ENCODE measurements at regions not wholly inside any gene's neighbourhood (a gene's known extent, or its start where the extent isn't known, plus 50 kb on each side); places are given as distances from the start of the nearest gene placed in this dataset.
"Not testable (repeated sequence)": the region's sequence is repeated elsewhere in the genome, so short reads cannot be mapped to it uniquely, and the experiment has no call there.

DNA sequence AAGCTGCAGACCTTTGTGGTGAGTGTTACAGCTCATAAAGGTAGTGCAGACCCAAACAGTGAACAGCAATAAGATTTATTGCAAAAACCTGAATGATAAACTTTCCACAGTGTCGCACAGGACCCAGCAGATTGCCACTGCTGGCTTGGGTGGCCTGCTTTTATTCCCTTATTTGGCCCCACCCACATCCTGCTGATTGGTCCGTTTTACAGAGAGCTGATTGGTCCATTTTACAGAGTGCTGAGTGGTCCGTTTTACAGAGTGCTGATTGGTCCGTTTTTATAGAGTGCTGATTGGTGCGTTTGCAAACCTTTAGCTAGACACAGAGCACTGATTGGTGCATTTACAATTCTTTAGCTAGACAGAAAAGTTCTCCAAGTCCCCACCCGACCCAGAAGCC, 127.7 kb upstream of the UBE3A start:
- not testable (repeated sequence) for DNase-seq (ENCODE audit: low read depth, low spot score); H3K4me3 ChIP-seq (ENCODE audit: low read length)

DNA sequence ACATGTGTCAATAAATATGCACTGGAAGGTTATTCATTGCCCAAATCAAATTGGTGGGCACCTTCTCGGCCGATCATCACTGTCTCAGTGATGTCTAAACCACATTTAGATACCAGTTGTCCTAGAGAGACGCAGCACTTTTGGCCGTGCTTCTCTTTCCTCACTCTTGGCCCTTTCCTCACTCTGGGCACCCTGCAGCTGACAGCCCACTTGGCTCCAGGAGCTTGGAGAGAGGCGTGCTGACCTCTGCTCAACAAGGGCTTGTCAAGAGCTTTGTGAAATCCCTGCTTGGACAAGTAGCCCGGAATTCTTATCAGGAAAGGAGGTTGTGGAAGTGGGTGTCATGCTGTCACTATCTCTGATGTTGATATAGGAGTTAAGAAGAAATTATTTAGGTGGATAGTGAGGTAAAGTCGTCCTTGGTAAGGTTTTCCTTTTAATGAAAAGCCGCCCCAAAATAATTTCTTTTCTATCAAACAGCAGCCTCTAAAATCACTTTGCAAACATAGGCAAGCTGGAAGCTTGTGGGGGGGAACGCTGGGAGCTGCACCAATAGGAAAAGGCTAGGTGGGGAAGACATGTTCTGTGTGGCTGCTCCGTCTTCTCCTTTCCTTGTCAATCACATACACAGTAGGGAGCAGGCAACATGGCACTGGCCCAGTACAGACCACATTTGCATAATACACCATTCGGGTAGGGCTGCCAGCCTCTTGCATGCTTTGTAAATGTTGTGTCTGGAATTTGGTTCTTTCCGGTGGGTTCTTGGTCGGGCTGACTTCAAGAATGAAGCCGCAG, 126.8 kb upstream of the UBE3A start:
- H3K4me3 ChIP-seq (ENCODE audit: low read length): no peak overlapping the region
- no peak for DNase-seq (ENCODE audit: low read depth, low spot score)

- DNase-seq (ENCODE audit: low read depth, low spot score): no peak
- H3K4me3 ChIP-seq (ENCODE audit: low read length): no peak overlapping the region
Observed at GRCh38 chr15:25563596-25563995, 124.8 kb upstream of the UBE3A start.

GRCh38 chr15:25557926-25558325, 119.1 kb upstream of the UBE3A start:
- no peak for DNase-seq (ENCODE audit: low read depth, low spot score)
- H3K4me3 ChIP-seq (ENCODE audit: low read length): no peak overlapping the region

- no peak for DNase-seq (ENCODE audit: low read depth, low spot score)
- no peak overlapping the region for H3K4me3 ChIP-seq (ENCODE audit: low read length)
Observed at GRCh38 chr15:25556136-25556535, 117.3 kb upstream of the UBE3A start.

DNA sequence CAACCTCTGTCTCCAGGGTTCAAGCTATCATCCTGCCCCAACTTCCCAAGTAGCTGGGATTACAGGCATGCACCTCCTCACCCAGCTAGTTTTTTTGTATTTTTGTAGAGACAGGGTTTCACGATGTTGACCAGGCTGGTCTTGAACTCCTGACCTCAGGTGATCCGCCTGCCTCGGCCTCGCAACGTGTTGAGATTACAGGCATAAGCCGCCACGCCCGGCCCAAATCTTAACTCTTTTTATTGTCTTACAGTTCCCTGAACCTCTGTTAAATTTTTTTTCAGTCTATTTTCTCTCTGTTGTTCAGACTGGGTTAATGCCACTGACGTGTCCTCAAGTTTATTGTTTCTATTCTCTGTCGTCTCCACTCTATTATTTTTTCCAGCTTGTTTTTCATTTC, 115.8 kb upstream of the UBE3A start:
- no peak for DNase-seq (ENCODE audit: low read depth, low spot score)
- no peak overlapping the region for H3K4me3 ChIP-seq (ENCODE audit: low read length)

GRCh38 chr15:25548600-25548999, 109.8 kb upstream of the UBE3A start:
- H3K4me3 ChIP-seq (ENCODE audit: low read length): no peak overlapping the region
- no peak for DNase-seq (ENCODE audit: low read depth, low spot score)

GRCh38 chr15:25545889-25546288, 107.1 kb upstream of the UBE3A start:
- no peak overlapping the region for H3K4me3 ChIP-seq (ENCODE audit: low read length)
- no peak for DNase-seq (ENCODE audit: low read depth, low spot score)

DNA sequence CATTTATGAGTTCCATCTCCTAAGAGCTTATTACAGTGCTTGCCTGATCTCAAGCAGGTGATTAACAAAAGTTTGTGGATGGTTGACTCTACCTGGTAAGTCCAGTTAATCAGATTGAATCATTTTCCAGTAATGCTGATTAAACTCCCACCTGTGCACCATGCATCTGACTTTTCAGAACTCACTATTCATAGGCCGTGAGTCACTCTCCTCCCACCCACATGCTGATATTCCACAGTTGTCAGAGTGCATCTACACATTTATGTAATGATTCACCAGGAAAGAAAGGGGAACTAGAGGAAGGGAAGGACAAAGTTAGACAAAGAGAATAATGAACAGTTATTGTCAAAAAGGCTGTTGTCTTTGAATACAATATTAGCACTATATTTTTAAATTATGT, 106.2 kb upstream of the UBE3A start:
- H3K4me3 ChIP-seq (ENCODE audit: low read length): no peak overlapping the region
- DNase-seq (ENCODE audit: low read depth, low spot score): no peak

GRCh38 chr15:25544076-25544475, 105.3 kb upstream of the UBE3A start:
- DNase-seq (ENCODE audit: low read depth, low spot score): no peak
- no peak overlapping the region for H3K4me3 ChIP-seq (ENCODE audit: low read length)

DNA sequence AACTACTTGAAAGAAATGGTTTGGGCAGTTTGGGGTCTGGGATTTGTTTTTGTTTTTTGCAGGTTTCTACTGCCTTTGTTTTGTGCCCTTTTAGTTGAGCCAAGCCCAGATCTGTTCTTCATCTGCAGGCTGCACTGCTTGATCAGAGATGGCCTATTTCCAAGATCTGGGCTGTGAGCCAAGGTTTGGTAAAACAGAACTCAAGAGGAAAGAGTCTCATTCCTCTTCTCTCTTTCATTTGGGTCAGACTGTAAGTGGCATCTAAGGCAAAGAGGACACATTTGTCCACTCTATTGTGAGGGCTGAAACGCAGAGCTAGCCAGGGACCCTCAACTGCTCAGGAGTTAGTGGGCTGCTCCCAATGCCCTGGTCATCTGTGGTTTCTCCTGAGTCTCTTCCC, 104.4 kb upstream of the UBE3A start:
- no peak for DNase-seq (ENCODE audit: low read depth, low spot score)
- no peak overlapping the region for H3K4me3 ChIP-seq (ENCODE audit: low read length)

GRCh38 chr15:25541228-25541627, 102.4 kb upstream of the UBE3A start:
- DNase-seq (ENCODE audit: low read depth, low spot score): no peak
- no peak overlapping the region for H3K4me3 ChIP-seq (ENCODE audit: low read length)

GRCh38 chr15:25536801-25537611, 98.2 kb upstream of the UBE3A start:
- H3K4me3 ChIP-seq (ENCODE audit: low read length): no peak overlapping the region
- no peak for DNase-seq (ENCODE audit: low read depth, low spot score)

- DNase-seq (ENCODE audit: low read depth, low spot score): no peak
- no peak overlapping the region for H3K4me3 ChIP-seq (ENCODE audit: low read length)
Observed at GRCh38 chr15:25535866-25536265, 97.0 kb upstream of the UBE3A start.

GRCh38 chr15:25534293-25534692, 95.5 kb upstream of the UBE3A start:
- H3K4me3 ChIP-seq (ENCODE audit: low read length): no peak overlapping the region
- DNase-seq (ENCODE audit: low read depth, low spot score): no peak

DNA sequence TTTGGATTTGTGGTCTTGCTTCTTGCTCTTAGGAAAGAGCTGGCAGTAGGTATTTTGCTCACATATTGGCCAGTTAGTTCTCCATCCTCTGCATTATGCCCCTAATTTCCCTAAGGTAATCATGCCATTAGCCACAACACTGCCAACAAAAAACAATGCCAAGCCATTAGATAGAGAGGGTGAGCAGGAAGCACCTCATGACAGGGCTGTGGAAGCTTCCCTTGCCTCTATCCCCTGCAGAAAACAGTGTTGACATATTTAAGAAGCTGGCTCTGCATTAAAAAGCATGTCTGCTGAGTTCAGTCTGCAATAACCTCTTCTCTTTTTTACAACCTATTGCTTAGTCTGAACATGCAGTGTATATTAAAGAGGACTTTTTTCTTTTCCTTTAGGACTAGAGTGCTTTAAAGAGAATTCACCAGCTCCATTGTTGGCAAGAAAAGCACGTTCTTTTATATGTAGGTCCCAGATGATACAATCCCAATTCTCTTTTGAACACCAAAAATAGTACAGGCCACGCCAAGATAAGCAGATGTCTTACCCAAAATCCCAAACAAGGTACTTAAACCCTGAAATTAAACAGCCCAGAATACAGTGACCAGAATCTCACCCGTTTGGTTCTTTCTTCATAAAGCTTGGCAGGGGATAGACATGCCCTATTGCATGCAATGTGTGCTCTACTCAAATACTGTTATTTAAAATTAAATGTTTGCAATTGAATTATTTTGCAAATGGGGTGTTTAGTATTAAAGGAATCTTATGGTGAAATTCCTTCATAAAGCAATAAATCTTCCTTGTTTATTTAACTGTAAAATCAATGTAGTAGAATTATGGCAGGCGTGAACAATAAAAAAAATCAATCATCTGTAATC, 93.7 kb upstream of the UBE3A start:
- no peak overlapping the region for H3K4me3 ChIP-seq (ENCODE audit: low read length)
- DNase-seq (ENCODE audit: low read depth, low spot score): no peak

DNA sequence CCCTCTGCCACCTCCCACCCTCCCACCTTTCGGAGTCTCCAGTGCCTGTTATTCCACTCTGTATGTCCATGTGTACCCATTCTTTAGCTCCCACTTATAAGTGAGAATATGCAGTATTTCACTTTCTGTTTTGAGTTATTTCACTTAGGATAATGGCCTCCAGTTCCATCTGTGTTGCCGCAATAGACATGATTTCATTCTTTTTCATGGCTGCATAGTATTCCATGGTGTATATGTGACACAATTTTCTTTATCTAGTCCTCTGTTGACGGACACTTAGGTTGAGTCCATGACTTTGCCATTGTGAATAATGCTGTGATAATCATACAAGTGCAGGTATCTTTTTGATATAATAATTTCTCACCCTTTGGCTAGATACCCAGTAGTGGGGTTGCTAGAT, 91.0 kb upstream of the UBE3A start:
- no peak overlapping the region for H3K4me3 ChIP-seq (ENCODE audit: low read length)
- no peak for DNase-seq (ENCODE audit: low read depth, low spot score)

- H3K4me3 ChIP-seq (ENCODE audit: low read length): no peak overlapping the region
- no peak for DNase-seq (ENCODE audit: low read depth, low spot score)
Observed at GRCh38 chr15:25527118-25527517, 88.3 kb upstream of the UBE3A start.

DNA sequence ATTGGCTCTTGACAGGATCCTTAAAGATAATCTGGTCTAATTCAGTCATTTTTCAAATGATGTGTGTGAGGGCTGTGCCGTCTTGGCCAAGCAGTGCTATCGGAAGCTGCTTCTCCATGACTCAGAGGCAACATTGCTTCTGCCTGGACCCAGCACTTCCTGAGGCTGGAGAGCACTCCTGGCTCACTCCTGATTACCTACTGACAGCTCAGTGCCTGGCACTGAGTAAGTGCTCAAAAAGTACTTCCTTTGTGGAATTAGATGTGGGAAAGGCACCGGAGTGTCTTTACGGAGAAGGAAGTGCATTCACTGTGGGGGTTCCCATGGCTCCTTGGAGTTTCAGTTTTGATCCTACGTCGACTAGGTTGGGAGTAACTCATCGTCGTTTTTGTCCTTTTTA, 86.9 kb upstream of the UBE3A start:
- H3K4me3 ChIP-seq (ENCODE audit: low read length): no peak overlapping the region
- DNase-seq (ENCODE audit: low read depth, low spot score): no peak

DNA sequence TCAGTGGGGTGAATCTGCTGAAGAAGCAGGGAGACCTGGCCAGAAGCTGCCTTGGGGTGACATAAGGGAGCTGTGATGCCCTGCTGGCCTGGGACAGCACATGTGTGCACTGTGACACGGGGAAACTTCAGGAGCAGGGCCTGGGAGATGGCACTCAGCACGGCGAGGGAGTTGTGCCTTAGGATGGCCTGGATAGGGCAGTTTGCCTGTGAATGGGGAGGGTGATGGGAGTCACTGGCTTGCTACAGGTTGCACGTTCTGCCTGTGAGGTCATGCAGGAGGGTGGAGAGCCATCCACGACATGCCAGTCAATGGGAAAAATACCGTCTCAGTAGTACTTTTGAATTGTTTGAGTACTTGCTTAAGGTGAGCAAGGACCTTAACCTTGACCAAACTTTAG, 76.8 kb upstream of the UBE3A start:
- DNase-seq (ENCODE audit: low read depth, low spot score): no peak

More for the DNA sequence above, 76.8 kb upstream of the UBE3A start:
- H3K4me3 ChIP-seq (ENCODE audit: low read length): no peak overlapping the region
